NCI-H2227 (cell line): ENCODE measurements at regions not wholly inside any gene's neighbourhood (a gene's known extent, or its start where the extent isn't known, plus 50 kb on each side); places are given as distances from the start of the nearest gene placed in this dataset.

Source experiments
- DNase-seq: peaks from one replicate; lab custom pipeline; 2025; ENCODE audit not compliant: unreplicated experiment; lab: John Stamatoyannopoulos, UW

DNA sequence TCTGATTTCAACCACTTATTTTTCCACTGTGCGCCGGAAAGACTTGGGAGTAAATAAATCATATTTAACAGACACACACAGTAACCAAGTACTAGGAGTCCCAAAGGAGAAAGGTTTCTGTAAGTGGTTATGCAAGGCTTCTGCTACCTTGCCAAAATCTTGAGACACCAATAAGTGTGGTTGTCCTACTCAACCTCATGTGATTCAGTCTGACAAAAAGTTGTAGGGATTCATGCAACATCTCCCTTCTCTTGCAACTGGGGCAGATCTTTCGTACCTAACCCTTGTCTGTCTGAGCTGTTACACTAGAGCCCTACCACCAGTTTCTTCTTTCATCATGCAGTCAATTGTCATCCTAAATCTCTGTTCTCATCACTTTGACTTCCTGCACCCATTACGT is 69.9 kb upstream of the NUDT7 start:
- DNase-seq = no peak

DNA sequence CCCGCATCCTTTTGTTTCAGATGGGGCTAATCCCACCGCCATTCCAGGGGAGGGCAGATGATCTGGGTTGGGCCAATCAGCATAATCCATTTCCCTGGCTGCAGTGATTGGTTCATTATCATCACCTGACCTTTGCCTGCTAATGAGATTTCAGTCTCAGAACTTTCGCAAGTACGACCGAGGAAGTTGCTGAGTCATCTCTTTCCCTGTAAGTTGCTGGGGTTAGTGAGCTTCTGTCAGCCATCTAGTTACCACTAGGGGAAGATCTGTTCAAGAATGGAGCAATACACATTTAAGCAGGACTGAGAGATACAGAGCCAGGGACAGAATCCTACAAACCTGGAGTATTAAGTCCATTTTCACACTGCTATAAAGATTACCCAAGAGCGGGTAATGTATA is 65.3 kb upstream of the NUDT7 start:
- DNase-seq = no peak

DNA sequence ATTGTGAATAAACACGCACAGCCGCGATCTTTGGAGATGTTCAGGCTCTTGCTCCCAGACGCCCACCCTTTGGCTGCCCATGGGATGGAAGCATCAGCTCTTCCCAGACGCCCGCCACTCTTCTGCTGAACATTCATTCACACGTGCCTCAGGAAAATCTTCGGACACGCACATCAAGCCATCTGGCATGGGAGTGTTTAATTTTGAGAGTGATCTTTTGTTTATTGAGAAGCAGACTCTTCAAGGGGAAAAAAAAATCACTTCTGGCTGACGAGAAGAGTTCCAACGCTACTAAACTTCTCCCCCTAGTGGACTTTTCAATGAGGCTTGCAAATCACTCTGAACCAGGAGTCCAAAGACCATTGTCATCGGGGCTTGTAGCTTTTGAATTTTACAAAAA is 62.0 kb upstream of the NUDT7 start:
- peak; percentile 45 for DNase-seq

DNA sequence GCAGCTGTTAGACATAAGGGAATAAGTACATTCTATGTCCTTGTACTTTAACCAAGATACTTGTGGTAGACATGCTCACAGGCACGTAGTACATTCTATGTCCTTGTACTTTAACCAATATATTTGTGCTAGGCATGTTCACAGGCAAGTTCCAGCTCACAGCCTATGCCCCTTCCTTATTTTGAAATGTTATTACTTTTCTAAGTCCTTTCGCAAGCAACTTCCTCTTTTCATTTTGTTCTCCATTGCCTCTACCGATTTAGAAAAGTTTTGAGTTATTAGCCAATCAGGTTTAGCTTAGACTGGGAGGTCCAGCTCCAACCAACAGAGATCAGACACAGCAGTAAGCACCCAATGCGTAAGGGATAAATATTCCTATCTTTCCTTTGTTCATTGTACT is 60.1 kb upstream of the NUDT7 start:
- no peak for DNase-seq

DNA sequence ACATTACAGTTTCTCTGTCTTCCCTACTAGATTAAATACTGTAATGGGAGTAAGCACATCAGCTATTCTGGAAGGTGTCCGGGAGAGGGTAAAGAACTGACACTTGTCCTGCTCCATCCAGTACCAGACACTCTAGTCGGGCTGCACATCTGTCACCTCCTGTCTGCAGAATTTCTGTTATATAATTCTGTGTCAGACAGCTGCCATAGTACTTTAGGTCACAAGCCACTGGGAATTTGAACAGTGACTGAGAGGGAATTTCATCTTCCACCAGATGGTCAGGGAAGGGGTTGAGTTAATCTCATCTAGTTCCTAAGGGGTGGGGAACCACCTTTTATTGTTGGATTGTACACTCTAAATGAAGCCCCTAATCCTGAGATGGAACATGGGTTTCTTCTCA is 58.6 kb upstream of the NUDT7 start:
- DNase-seq = no peak

DNA sequence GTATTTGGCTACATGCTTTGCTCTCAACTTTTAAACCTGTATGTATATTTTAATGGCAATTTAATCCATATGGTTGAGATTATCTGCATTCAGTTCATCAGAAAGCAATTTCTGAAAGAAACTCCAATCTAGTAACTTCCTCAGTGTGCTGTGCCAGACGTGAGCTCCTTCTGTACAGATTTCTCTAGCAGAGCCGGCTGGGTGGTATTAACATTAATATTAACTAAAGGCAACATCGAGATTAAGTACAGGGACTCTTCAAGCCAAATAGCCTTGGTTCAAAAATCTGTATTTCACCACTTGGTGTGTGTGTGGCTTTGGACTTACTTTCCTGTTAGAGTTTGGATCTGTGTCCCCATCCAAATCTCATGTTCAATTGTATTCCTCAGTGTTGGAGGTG is 55.5 kb upstream of the NUDT7 start:
- no peak for DNase-seq

DNA sequence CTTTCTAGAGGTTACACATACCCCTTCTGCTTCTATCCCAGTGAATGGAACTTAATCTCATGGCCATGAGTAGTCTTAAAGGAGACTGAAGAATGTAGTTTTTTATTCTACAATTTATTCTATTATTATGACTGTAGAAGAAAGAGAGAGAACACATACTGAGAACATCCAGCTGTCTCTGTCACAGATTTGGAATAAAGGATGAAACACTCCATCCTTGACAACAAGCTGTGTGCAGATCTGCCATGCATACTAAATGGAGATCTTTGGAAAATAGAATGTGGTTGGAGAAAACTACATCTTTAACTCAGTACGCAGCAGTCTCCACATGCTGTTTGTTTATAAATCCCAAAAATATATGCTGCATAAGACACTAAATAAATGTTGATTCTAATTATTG is 54.1 kb upstream of the NUDT7 start:
- DNase-seq = no peak

DNA sequence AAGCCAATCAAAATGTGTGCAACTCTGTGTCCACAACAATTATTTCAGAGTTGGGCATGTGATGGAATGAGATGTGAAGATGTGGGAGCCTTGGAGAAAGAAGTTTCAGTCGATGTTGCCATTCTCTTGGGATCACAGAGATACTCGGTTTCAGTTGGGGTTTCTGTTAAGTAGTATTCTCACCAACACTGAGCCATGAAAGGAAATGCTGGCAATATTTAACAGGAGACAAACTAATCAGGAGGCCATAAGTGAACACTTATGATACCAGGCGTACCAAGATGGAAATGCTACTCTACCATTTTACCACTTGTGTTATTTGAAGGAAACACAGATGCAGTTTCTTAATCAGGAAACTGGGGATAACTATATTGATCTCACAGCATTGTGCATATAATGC is 53.3 kb upstream of the NUDT7 start:
- DNase-seq = no peak
